DLD1 (cell line): ENCODE measurements at regions not wholly inside any gene's neighbourhood (a gene's known extent, or its start where the extent isn't known, plus 50 kb on each side); places are given as distances from the start of the nearest gene placed in this dataset.

Experiments
- in situ Hi-C: cut with HindIII; loops from 2 replicates; pipeline ENCODE4 v1.10.0; 2017; ENCODE audit warnings: low sequenced_read_pairs

DNA sequence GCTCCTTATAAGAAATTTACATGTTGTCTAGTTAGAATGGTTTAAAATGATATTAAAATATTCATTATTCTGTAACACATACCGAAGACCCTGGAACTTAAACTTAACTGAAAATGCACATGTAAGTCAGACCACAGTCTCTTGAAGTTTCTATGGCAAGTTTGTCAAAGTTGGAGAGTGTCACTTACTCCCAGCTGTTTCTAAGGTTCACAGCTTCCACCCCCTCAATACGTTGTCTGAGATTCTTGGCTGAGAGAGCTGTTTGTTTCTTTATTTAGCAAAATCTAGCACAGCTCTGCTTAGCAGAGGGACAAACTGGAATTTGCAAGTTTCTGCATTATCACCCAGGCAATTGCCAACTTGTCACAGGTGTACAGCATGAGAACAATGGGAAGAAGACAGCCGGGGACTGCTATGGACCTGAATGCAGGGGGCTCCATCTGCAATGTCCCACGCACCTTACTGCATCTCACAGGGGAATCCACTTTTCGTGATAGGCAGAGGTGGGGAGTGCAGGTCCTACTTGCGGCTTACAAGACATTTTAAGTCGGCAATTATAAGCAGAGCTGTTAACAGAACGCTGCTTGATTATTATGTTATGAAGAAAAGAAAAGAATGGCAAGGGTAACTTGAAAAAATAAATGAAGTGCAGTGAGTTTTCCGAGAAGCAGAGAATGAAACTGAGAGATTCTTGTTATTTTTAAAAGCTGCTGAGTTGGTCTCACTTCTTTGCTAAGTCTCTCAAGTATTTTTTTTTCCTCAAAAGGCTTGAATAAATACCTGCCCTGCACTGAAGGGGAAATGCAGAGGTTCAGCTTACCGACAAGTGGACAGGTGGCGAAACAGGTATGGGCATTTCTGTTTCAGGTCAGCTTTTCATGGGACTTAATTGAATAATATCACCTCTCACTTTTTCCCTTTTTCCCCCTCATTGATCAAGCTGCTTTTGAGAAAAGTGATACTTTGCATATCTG lies 1072.1 kb upstream of the FANCL start:
- in situ Hi-C loops: no loop called here

GRCh38 chr2:59312029-59312428 lies 1070.9 kb upstream of the FANCL start:
- in situ Hi-C loops: no loop called here

GRCh38 chr2:59308108-59308507 lies 1067.0 kb upstream of the FANCL start:
- in situ Hi-C loops: no loop called here

DNA sequence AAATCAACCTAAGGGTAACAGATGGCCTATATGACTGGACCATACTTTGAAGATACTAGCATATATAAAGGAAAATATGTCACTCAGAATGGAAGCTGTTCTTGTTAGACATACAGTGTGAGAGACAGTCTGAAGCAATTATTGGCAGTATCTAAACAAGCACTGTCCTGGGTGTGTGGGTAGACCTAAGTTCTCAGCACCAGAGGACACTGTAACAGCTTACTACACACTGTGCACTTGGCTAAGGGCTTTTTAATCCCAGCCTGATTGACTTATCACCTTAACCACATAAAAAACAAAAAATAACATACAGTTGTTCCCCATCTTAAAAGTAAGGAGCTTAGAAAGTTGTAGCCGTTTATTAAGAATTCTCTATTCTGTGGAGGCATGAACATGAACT lies 1066.1 kb upstream of the FANCL start:
- in situ Hi-C loops: no loop called here

- in situ Hi-C loops: no loop called here
Observed at GRCh38 chr2:59303272-59303671, 1062.1 kb upstream of the FANCL start.

- in situ Hi-C loops: no loop called here
Observed at GRCh38 chr2:59302683-59303082, 1061.6 kb upstream of the FANCL start.

GRCh38 chr2:59301466-59302402 lies 1060.6 kb upstream of the FANCL start:
- in situ Hi-C loops: no loop called here

- in situ Hi-C loops: no loop called here
Observed at GRCh38 chr2:59297816-59298215, 1056.7 kb upstream of the FANCL start.

DNA sequence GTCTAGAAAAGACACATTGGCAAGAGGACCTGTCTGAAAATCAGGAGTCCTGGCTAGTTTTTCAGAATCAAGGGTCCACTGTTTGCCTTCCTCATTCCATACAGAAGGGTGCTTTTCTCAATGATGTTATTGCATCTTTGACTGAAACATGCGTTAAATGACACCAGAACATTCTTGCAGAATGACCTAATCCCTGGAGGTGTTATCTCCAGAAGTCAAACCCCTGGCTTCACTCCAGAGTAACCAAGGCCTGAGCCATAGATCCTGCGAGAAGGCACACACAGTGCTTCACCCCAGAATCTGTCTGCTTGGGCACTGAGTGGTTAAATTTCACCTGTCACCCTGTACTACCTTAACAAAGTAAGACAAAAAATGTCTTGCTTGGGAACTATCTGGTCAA lies 1055.2 kb upstream of the FANCL start:
- in situ Hi-C loops: no loop called here

DNA sequence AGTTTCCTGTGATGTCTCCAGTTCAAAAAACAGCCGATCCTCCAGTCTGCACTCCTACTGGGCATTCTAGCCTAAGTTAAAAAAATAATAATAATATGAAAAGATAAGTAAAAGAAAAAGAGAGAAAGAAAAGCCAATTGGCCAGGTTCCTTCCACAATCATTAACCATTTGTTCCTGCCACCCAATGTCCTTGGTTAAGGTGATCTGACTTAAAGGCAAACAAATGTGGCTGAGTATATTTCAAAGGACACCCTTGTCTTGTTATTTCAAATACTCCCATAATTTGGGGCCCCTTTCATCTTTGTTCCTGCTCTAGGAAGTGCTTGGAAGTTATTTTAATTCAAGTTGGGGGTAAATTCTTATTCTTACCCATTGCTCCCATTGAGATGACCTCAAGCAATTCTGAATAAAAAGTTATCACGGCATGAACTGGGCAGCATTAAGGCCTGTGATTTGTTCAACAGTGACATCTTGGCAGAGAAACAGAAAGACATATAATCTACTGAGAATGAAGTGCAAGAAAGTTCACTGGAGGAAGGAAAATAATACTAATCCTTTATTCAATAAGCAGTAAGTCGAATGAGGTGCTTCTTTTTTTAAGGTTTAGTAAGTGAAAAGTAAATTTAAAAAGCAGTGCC lies 1054.5 kb upstream of the FANCL start:
- in situ Hi-C loops: no loop called here

DNA sequence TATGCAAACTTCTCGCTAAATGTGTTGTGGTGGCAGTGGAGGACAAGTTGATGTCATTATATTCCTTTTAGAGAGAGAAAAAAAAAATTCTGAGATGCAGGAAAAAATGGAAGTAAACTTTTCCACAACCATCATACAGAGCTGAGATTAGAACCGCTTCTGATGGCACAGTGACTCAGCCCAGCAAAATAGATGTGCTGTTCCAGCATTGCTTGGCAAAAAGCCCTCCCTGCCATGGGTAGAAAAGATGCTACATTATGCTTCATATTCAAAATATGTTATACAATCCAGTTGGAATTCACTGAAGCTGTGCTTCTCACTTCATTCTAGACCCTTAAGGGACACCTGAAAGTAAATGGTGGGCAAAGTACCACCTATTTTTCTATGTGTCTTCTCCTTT lies 1047.6 kb upstream of the FANCL start:
- in situ Hi-C loops: no loop called here

GRCh38 chr2:59282374-59283057 lies 1041.4 kb upstream of the FANCL start:
- in situ Hi-C loops: no loop called here

DNA sequence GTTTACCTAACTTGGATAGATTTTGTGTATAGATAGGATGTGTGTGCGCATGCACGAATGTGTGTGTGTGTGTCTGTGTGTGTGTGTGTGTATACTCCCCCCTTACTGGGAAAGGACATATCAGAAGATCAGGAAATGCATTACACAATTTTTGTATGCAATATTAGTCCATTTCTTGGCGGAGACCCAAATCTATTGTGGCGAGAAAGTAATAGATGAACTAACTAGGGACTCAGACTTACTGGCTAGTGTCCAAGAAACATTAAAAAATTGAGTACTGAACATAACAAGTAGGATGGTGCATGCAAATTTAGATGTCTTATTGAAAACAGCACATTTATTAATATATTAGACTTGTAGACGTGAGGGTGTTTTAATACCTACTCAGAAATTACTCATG lies 1036.5 kb upstream of the FANCL start:
- in situ Hi-C loops: no loop called here

DNA sequence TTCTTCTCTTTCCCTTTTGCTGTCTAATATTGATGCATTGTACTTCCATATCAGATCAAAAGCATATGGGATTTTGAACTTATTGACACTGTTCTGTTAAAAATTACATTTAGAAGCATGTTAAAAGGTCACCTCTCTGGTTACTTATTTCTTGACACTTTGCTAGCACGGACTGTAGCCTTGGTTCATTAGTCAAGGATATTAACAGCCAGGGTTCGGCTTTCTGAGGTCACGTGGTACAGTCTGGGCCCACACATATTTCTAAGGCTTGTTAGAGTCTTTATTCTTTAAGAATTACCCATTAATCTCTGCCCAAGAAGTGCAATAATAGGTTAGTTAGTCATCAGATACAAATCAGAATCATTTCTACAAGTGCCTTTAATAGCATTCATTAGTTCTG lies 1035.8 kb upstream of the FANCL start:
- in situ Hi-C loops: no loop called here

DNA sequence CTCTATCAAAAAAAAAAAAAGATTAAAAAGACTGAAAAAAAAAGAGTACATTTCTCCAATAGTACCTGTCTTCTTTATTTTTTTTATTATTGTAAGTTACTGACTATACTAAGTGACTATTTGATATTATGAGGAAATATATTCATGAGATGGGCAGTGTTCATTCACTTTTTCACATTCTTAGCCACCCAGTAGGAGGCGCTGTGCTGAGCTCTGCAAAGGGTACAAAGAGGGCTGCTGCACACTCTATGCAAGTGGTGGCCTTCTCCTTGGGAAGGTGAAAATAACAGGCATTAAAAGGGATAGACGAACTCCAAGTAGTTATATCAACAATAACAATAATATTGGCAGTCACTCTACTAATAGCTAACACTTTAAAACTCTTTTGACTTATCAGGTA lies 1034.9 kb upstream of the FANCL start:
- in situ Hi-C loops: no loop called here

DNA sequence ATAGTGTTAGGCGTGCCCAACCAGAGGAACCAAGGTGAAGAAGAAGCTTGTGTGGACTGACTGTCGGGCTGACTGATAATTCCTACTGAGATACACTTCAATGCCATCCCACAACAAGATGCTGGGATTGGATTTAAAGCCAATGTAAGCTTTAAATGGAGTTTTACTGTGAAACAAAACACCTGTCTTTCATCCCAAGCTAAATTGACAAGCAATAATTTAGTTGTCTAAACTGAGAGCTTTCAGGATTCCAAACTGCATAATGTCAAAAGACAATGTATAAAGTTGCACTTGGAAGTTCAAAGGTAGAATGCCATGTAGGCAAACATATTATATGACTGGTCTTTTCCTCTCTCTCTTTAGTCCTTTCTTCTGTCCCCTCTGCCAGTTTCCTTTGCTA lies 1025.3 kb upstream of the FANCL start:
- in situ Hi-C loops: no loop called here

GRCh38 chr2:59259913-59260312 lies 1018.8 kb upstream of the FANCL start:
- in situ Hi-C loops: no loop called here

- in situ Hi-C loops: no loop called here
Observed at GRCh38 chr2:59256290-59256689, 1015.2 kb upstream of the FANCL start.

- in situ Hi-C loops: no loop called here
Observed at GRCh38 chr2:59254279-59254678, 1013.2 kb upstream of the FANCL start.

DNA sequence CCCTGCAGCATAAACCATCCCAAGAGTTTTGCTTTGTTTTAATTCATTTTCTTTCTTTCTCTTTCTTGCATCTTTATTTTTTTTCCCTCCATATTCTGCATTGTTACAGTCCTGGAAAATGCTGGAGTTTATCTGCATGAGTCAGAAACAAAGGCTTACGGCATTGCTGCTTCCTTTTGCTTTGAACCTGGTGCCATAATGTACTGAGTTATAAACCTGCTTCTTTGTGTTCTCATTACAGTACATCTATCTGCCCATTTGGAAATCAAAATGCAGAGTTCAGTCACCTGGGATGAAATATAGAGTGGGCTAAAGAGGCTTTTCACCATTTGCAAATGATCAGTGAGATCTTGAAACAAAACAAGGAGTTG lies 1009.2 kb upstream of the FANCL start:
- in situ Hi-C loops: no loop called here
